Ectodermal cell (in vitro differentiated cells): ENCODE measurements at regions not wholly inside any gene's neighbourhood (a gene's known extent, or its start where the extent isn't known, plus 50 kb on each side); places are given as distances from the start of the nearest gene placed in this dataset.
"Not testable (repeated sequence)": the region's sequence is repeated elsewhere in the genome, so short reads cannot be mapped to it uniquely, and the experiment has no call there.

Experiments
- H3K27ac ChIP-seq: 2 replicates; pipeline ENCODE4 v1.7.0; 2013; ENCODE audit warnings: mild to moderate bottlenecking, low read depth, low read length; ENCODE audit not compliant: insufficient read depth, poor library complexity, severe bottlenecking
- H3K27me3 ChIP-seq: 2 replicates; pipeline ENCODE4 v1.7.0; 2013; ENCODE audit warnings: mild to moderate bottlenecking, low read length; ENCODE audit not compliant: insufficient read depth, control insufficient read depth, poor library complexity, severe bottlenecking
- H3K36me3 ChIP-seq: one replicate; pipeline ENCODE4 v1.7.0; 2013; ENCODE audit warnings: low read length; ENCODE audit not compliant: control insufficient read depth, insufficient read depth
- H3K4me1 ChIP-seq: one replicate; pipeline ENCODE4 v1.7.0; 2013; ENCODE audit warnings: low read length; ENCODE audit not compliant: control insufficient read depth, insufficient read depth
- H3K4me3 ChIP-seq: 2 replicates; pipeline ENCODE4 v1.7.0; 2013; ENCODE audit warnings: low read depth, low read length, control low read depth; ENCODE audit not compliant: insufficient read depth
- H3K9me3 ChIP-seq: 2 replicates; pipeline ENCODE4 v1.7.0; 2013; ENCODE audit warnings: mild to moderate bottlenecking, low read length, moderate library complexity; ENCODE audit not compliant: control insufficient read depth
- WGBS, 2 experiments: methylation state at CpG; one replicate each; pipeline ENCODE4 v1.1.7; 2013; ENCODE audit warnings: missing lambda C conversion rate in 2 of 2; 5-methylcytosine and 5-hydroxymethylcytosine counted together

- WGBS, 2 experiments = 81 to 94% methylated on average over 2 to 3 of the region's 3 CpGs
- Histone ChIP-seq H3K4me1 (no peaks in the 10 kb centered on the region), H3K36me3 (no peaks in the 10 kb centered on the region), H3K4me3 (no peak overlapping the region), H3K27ac (no peak overlapping the region), H3K27me3 (no peaks in the 10 kb centered on the region), H3K9me3 (no peaks in the 10 kb centered on the region)
These were observed 96.3 kb upstream of the RANBP3L start for GRCh38 chr5:36397901-36398536.

GRCh38 chr5:36402512-36402906 is 100.8 kb upstream of the RANBP3L start:
- H3K9me3 ChIP-seq = no peaks in the 10 kb centered on the region
- H3K4me1 ChIP-seq = no peaks in the 10 kb centered on the region
- H3K4me3 ChIP-seq = no peak overlapping the region
- H3K27ac ChIP-seq = no peak overlapping the region
- WGBS, 2 experiments = 90 to 94% methylated on average over 3 of the region's 3 CpGs
- no peaks in the 10 kb centered on the region for H3K36me3 ChIP-seq
- H3K27me3 ChIP-seq = no peaks in the 10 kb centered on the region

DNA sequence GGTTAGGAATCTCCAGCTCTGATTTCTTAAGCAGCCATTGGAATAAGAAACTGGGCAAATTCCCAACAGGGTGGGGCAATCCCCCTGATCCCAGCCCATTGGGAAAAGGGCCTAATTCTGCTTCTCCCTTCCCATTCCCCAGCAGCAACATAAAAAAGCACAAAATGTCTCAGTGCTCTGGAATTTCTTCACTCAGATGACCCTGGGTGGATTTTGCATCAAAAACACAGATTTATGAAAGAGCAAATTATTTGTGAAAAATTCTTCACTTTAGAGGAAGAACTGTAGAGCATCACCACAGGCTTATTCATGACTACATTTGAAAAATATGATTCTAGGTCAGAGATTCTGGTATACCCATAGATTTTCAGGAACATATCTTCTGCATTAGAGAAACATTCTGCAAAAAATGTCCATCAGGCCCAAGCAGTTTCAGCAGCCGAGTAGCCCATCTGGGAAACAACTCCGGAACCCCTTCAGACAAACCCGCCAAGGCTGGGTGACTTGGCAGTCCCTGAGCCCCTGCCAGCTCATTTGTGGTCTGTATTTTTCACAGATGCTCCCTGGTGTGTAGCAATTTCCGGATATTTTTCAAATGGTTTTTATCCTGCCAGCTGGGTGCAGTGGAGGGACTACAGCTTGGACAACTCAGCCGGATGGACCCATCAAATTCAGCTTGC is 102.1 kb upstream of the RANBP3L start:
- Histone ChIP-seq H3K9me3 (no peaks in the 10 kb centered on the region), H3K27me3 (no peaks in the 10 kb centered on the region), H3K36me3 (no peaks in the 10 kb centered on the region), H3K4me1 (no peaks in the 10 kb centered on the region), H3K27ac (no peak overlapping the region), H3K4me3 (no peak overlapping the region)
- WGBS, 2 experiments = 90 to 95% methylated on average over 5 of the region's 5 CpGs

DNA sequence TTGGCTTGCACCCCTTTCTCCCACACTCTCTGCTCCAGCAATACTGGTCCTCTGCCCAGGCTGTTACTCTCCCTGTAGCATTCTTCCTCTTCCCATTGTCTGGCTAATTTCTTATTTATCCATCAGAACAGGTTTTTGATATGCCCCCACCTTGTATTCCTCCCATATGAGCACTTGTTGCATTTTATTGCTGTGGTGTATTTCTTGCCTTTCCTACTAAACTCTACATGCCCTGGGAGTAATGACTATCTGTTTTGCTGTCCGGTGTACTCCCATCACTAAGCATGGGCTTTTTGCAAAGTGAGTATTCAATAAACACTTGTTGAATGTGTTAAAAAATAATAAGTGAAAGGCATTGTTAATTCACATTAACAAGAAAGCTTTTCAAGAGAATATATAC is 104.3 kb upstream of the RANBP3L start:
- Histone ChIP-seq H3K4me1 (no peaks in the 10 kb centered on the region), H3K27me3 (no peaks in the 10 kb centered on the region), H3K27ac (no peak overlapping the region), H3K9me3 (no peaks in the 10 kb centered on the region), H3K4me3 (no peak overlapping the region), H3K36me3 (no peaks in the 10 kb centered on the region)
- 100% methylated on average over 1 of the region's 1 CpG; no CpG with 5 or more reads in 1 of the 2 experiments for WGBS, 2 experiments

GRCh38 chr5:36407396-36407795 is 105.7 kb upstream of the RANBP3L start:
- 81 to 100% methylated on average over 2 of the region's 2 CpGs for WGBS, 2 experiments

DNA sequence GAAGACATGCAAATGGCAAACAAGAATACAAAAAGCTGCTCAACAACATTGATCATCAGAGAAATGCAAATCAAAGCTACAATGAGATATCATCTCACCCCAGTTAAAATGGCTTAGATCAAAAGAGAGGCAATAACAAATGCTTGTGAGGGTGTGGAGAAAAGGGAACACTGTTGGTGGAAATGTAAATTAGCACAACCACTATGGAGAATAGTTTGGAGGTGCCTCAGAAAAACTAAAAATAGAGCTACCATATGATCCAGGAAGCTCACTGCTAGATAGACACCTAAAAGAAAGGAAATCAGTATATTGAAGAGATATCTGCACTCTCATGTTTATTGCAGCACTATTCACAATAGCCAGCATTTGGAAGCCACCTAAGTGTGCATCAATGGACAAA is 108.0 kb upstream of the RANBP3L start:
- H3K27me3 ChIP-seq, H3K4me1 ChIP-seq, H3K27ac ChIP-seq, H3K9me3 ChIP-seq, H3K4me3 ChIP-seq, H3K36me3 ChIP-seq: not testable (repeated sequence)

More at GRCh38 chr5:36407396-36407795, 105.7 kb upstream of the RANBP3L start:
- Histone ChIP-seq H3K27ac (no peak overlapping the region), H3K4me1 (no peaks in the 10 kb centered on the region), H3K9me3 (no peaks in the 10 kb centered on the region), H3K36me3 (no peaks in the 10 kb centered on the region), H3K4me3 (no peak overlapping the region), H3K27me3 (no peaks in the 10 kb centered on the region)

- 90 to 95% methylated on average over 2 of the region's 2 CpGs for WGBS, 2 experiments
- not testable (repeated sequence) for H3K4me1 ChIP-seq
These were observed 109.0 kb upstream of the RANBP3L start for GRCh38 chr5:36410672-36411071.

GRCh38 chr5:36414869-36415282 is 113.2 kb upstream of the RANBP3L start:
- H3K9me3 ChIP-seq = no peaks in the 10 kb centered on the region

More at GRCh38 chr5:36410672-36411071, 109.0 kb upstream of the RANBP3L start:
- H3K27me3 ChIP-seq, H3K4me3 ChIP-seq, H3K27ac ChIP-seq, H3K36me3 ChIP-seq, H3K9me3 ChIP-seq: not testable (repeated sequence)

GRCh38 chr5:36416605-36417004 is 114.9 kb upstream of the RANBP3L start:
- no peak overlapping the region for H3K4me3 ChIP-seq
- no peaks in the 10 kb centered on the region for H3K9me3 ChIP-seq
- no peak overlapping the region for H3K27ac ChIP-seq
- no peaks in the 10 kb centered on the region for H3K4me1 ChIP-seq
- H3K36me3 ChIP-seq = no peaks in the 10 kb centered on the region
- H3K27me3 ChIP-seq = no peaks in the 10 kb centered on the region

More at GRCh38 chr5:36414869-36415282, 113.2 kb upstream of the RANBP3L start:
- WGBS, 2 experiments = 65 to 94% methylated on average over 1 to 2 of the region's 3 CpGs
- no peaks in the 10 kb centered on the region for H3K27me3 ChIP-seq
- H3K27ac ChIP-seq = no peak overlapping the region
- H3K36me3 ChIP-seq = no peaks in the 10 kb centered on the region
- H3K4me1 ChIP-seq = no peaks in the 10 kb centered on the region
- H3K4me3 ChIP-seq = no peak overlapping the region

GRCh38 chr5:36417221-36417620 is 115.5 kb upstream of the RANBP3L start:
- no peaks in the 10 kb centered on the region for H3K4me1 ChIP-seq
- WGBS, 2 experiments = 47 to 58% methylated on average over 2 to 3 of the region's 3 CpGs
- H3K27me3 ChIP-seq = no peaks in the 10 kb centered on the region
- H3K9me3 ChIP-seq = no peaks in the 10 kb centered on the region
- no peak overlapping the region for H3K27ac ChIP-seq
- no peaks in the 10 kb centered on the region for H3K36me3 ChIP-seq
- H3K4me3 ChIP-seq = no peak overlapping the region
